GM19372 (cell line): ENCODE measurements at regions not wholly inside any gene's neighbourhood (a gene's known extent, or its start where the extent isn't known, plus 50 kb on each side); places are given as distances from the start of the nearest gene placed in this dataset.
"Not testable (repeated sequence)": the region's sequence is repeated elsewhere in the genome, so short reads cannot be mapped to it uniquely, and the experiment has no call there.

Experiments
- ATAC-seq: cut with Tn5 transposase; IDR thresholded peaks from one replicate; pipeline ENCODE4 v1.9.1; 2021; ENCODE audit warnings: mild to moderate bottlenecking, low read depth, moderate library complexity; ENCODE audit not compliant: unreplicated experiment

DNA sequence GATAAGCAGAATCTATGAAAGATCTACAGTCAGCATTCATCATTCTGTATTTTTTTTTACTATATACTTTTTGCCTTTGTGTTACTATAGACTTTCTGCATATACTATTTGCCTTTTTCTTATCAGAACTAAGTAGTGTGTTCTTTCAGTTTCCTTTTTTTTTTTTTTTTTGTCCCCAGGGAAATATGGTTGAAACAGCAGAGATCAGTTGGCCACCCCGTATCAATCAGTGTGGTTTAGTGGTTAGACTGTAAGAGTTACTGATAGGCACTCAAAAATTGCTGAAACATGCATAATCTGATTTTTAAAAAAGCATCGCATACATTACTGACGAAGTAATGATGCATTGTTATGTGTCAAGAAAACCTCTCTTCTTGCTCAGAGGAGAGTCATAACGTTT, 990.8 kb upstream of the EDIL3 start:
- no peak for ATAC-seq

DNA sequence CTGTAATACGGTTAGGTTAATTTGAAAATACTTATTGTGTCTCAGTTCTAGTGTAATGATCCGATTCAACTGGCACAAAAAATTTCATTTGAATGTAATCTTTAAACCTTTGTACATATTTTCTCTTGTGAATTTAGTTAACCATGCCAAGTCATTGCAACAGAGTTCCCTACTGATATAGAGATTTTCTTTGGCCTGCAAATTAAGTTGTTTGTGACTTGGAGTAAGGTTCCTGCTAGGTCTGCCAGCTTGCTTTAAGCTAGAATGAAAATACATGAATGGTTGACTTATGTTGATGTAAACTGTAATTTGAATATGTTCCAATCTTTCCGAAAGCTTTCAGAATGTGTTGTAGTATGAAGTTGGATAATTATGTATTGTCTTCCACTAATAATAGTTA, 1004.1 kb upstream of the EDIL3 start:
- ATAC-seq: no peak

DNA sequence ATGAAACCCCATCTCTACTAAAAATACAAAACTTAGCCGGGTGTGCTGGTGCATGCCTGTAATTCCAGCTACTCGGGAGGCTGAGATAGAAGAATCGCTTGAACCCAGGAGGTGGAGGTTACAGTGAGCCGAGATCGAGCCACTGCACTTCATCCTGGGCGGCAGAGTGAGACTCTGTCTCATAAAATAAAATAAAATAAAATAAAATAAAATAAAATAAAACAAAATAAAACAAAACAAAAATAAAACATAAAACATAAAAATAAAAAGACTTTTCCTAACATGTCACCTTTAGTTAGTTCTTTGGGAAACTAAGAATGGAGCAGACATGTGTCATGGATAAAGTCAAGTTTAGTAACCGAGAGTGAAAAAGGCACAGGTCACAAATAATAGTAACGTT, 1007.6 kb upstream of the EDIL3 start:
- not testable (repeated sequence) for ATAC-seq

GRCh38 chr5:85395526-85395925, 1010.8 kb upstream of the EDIL3 start:
- no peak for ATAC-seq

- ATAC-seq: no peak
Observed at GRCh38 chr5:85397451-85397850, 1012.8 kb upstream of the EDIL3 start.

DNA sequence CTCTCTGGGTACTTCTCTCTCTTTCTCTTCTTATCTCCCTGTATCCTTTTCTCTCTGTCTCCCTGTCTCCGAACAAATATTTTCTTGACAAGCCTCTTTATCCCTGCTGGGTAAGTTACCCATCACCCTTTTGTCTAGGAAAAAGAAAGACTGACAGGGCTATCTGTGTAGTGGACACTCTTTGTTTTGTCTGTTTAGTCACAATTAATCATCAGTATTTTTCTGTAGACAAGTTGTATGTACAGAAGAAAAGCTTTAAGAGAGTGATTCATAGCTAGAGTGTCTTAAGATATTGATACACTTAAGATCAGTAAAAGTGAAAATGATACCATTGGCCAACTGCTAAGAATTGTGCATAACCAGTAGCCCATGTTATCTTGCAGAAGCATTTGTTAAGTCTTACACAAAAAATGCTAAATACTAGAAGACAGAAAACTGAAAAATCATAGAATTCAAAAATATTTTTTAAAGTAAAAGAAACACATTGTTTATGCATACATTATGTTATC, 1043.8 kb upstream of the EDIL3 start:
- ATAC-seq: no peak

- not testable (repeated sequence) for ATAC-seq
Observed at GRCh38 chr5:85431726-85432125, 1047.0 kb upstream of the EDIL3 start.

DNA sequence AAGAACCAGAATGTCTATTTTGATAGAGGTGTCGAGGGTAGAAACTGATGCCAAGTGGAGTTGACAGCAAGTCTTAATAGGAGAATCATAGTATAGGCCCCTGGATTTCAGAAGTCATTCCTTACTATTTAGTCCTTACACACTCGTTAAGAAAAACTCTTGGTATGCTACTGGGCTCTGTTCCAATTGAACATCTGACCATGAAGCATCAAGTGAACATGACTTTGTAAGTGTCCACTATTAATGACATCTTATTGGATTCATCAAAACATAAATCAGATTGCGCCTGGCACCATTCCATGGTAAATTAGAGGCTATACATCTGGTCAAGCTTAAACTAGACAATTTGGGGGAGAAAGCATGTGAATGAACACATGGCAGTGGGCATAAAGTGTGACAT, 1056.5 kb upstream of the EDIL3 start:
- ATAC-seq: no peak

GRCh38 chr5:85441853-85442252, 1057.2 kb upstream of the EDIL3 start:
- no peak for ATAC-seq

GRCh38 chr5:85452322-85453025, 1067.8 kb upstream of the EDIL3 start:
- no peak for ATAC-seq

DNA sequence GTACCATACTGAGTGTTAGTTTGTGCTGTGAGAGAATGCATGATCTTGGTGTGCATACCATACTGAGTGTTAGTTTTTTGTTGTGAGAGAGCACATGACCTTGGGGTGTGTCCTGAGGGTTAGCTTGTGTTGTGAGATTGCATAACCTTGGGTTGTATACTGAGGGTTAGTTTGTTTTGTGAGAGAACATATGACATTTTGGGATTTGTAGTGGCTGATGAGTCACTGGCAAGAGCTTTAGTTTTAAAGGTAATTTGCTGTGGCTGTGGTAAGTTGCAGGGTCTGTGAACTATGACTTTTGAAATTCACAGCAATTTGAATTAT, 1068.3 kb upstream of the EDIL3 start:
- no peak for ATAC-seq

DNA sequence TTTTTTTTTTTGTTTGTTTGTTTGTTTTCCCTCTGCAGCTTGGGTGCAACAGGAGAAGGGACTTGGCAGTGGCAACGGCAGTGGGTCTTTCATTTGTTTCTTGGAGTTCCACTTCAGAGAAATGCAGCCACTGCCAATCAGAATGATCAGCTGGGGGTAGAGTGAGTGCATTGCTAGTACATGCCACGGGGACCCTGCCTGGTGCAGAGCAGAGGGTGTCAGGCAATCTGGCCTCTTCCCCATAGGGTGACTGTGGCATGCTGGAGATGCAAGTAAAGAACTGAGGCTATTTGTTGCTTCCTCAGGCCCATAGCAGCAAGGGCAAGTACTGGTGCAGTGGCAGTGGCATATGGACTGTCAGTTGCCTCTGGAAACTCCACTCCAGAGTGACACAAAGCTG, 1073.6 kb upstream of the EDIL3 start:
- ATAC-seq: no peak

DNA sequence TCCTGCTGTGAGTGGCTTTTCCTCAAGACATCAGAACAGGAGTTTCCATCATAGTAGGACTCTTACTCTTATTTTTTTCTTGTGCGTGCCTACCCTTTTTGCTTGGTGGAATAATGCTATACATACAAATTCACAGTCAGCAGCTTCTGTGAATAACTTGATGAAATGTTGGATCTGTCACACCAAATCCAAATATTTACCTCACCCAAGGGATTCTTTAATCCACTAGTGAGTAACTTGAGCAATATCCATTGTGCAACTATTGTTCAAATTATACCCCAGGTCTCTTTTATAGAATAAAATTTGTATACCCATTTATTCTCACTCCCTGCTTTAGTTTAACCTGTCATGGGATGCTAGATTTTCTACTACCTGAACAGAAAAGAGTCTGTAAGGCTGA, 1078.3 kb upstream of the EDIL3 start:
- ATAC-seq: no peak

DNA sequence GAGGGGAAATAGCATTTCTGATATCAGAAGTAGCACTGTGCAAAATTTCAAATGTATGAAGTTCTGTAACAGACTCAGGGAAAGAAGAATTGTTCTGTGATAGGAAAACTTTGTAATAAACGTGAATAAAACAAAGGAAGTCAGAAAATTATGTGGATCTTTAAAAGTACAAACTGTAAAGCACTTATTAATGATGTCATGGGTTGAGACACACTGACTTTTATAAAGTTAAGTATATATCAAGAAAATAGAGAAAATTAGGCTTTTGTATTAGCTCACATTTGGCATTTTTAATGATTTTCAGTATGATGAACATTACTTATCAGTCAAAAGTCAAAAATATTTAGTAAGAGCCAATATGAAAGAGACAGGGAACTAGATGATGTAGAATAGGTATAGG, 1081.7 kb upstream of the EDIL3 start:
- ATAC-seq: no peak

GRCh38 chr5:85472749-85473148, 1088.1 kb upstream of the EDIL3 start:
- no peak for ATAC-seq

- not testable (repeated sequence) for ATAC-seq
Observed at GRCh38 chr5:85475151-85475550, 1090.5 kb upstream of the EDIL3 start.

DNA sequence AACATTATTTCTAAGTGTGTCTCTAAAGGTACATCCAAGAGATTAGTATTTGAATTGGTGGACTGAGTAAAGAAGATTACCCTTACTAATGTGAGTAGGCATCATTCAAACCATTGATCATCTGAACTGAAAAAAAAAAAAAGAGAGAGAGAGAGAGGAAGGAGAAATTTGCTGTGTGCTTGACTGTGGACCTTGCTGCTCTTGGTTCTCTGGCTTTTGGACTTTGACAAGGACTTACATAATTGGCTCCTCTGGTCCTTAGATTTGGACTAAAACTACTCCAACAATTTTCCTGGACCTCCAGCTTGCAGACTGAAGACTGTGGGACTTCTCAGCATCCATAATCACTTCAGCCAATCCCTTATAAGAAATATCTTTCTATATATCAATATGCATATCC, 1091.9 kb upstream of the EDIL3 start:
- ATAC-seq: no peak

DNA sequence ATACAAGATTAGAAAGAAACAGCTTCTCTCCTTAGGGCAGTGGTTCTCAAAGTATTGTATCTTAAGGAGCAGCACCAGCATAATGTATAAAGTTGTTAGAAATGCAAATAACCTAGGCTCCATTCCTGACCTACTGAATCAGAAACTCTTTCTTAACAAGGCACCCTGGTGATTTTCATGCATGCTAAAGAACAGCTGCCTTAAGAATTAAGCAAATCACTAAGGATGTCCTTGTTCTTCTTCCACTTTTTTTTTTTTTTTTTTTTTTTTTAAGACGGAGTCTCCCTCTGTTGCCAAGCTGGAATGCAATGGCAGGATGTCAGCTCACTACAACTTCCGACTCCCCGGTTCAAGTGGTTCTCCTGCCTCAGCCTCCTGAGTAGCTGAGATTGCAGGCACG, 1095.2 kb upstream of the EDIL3 start:
- ATAC-seq: no peak

DNA sequence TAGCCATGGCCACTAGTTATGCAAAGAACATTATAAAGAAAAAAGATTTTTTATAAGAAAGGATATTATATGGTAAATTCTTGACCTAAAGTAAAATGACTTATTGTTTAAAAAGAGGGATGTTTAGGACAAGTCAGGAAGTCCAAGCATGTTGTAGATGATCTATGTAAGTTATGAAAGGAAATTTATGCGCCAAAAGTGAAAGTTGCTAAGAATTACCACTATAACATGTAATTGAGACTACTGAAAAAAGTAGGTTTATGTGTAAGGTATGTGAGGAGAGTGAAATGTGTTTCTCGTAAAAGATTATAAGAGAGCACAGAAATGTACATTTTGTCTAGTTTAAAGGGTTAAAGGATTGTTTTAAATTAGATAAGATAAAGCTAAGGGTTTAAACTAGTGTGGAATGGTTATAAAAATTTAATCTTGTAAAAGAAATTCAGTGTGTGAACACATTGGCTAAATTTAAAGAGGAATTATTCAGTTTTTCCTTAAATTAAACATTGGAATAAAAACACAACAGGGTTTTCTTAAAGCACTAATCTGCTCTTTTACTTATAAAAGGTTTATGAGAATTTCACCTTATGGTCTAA, 1100.4 kb upstream of the EDIL3 start:
- ATAC-seq: no peak

DNA sequence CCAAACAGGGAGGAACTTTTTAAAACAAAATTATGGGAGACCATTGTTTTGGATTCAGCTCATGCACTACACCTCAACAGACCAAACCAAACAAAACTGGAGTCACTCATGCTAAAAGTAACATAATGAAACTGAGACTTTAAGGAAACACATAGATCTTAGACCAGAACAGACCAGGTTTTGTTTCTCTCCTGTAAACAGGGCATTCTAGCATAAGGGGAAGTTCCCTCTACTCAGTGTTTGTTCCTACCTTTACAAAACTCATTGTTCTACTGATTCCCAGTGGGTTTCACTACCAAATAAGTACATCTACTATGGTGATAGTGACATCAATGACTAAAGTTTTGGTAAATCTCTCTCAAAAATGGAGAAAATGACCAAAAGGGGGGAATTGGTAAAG, 1103.6 kb upstream of the EDIL3 start:
- no peak for ATAC-seq

- ATAC-seq: no peak
Observed at GRCh38 chr5:85500869-85501268, 1116.2 kb upstream of the EDIL3 start.

- no peak for ATAC-seq
Observed at GRCh38 chr5:85512896-85513295, 1104.8 kb upstream of the COX7C start.
